ENCODE measurements at regions not wholly inside any gene's neighbourhood (a gene's known extent, or its start where the extent isn't known, plus 50 kb on each side); places are given as distances from the start of the nearest gene placed in this dataset.

DNA sequence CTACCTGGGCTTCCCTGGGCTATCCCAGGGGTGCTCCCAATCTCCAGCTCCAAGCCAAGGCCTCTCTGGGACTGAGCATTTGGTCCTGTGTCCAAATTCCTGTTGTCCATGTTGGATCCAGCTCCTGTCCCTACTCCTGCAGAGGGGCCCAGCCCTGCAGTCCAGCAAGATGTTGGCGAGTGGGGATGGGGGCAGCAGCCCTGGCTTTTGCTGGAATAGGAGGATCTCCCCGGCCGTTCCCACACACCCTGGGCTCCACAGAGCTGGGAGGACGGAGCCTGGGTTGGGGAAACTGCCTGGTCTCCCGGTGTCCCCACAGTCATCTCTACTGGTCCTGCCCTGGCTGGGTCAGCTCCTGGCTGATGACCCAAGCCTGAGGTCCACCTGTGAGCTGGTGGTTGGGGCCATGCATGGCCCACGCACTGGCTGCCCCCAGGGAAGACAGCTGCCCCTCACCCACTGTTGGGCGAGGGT is 219.6 kb upstream of the C14orf180 start:
- no peaks in the 10 kb centered on the region for H3K9me3 Mint-ChIP-seq (ENCODE audit: low read depth)
- TF ChIP-seq CTCF (IDR thresholded peaks at IDR 0.05), result no peak
- no peak overlapping the region for H3K4me3 Mint-ChIP-seq (ENCODE audit: unreplicated experiment)
- no peak overlapping the region for H3K27ac Mint-ChIP-seq (ENCODE audit: unreplicated experiment)
- no peaks in the 10 kb centered on the region for H3K4me1 Mint-ChIP-seq (ENCODE audit: low read depth)
- H3K27me3 Mint-ChIP-seq (ENCODE audit: low read depth), result peaks cover 5% of the 10 kb centered on the region
- H3K36me3 Mint-ChIP-seq (ENCODE audit: low read depth), result no peaks in the 10 kb centered on the region
- DNase-seq (ENCODE audit: low spot score), result peak; percentile 81

- TF ChIP-seq CTCF (IDR thresholded peaks at IDR 0.05), result no peak
- H3K27ac Mint-ChIP-seq (ENCODE audit: unreplicated experiment), result no peak overlapping the region
- DNase-seq (ENCODE audit: low spot score), result peak; percentile 84
- H3K4me3 Mint-ChIP-seq (ENCODE audit: unreplicated experiment), result no peak overlapping the region
- H3K27me3 Mint-ChIP-seq (ENCODE audit: low read depth), result peaks cover 5% of the 10 kb centered on the region
- no peaks in the 10 kb centered on the region for H3K4me1 Mint-ChIP-seq (ENCODE audit: low read depth)
- H3K36me3 Mint-ChIP-seq (ENCODE audit: low read depth), result no peaks in the 10 kb centered on the region
- no peaks in the 10 kb centered on the region for H3K9me3 Mint-ChIP-seq (ENCODE audit: low read depth)
These were observed 219.1 kb upstream of the C14orf180 start for GRCh38 chr14:104360501-104360900.

- H3K4me1 Mint-ChIP-seq (ENCODE audit: low read depth), result no peaks in the 10 kb centered on the region
- no peak overlapping the region for H3K4me3 Mint-ChIP-seq (ENCODE audit: unreplicated experiment)
- no peaks in the 10 kb centered on the region for H3K36me3 Mint-ChIP-seq (ENCODE audit: low read depth)
- no peak for TF ChIP-seq CTCF (IDR thresholded peaks at IDR 0.05)
- DNase-seq (ENCODE audit: low spot score), result no peak
- no peak overlapping the region for H3K27ac Mint-ChIP-seq (ENCODE audit: unreplicated experiment)
- peaks cover 7% of the 10 kb centered on the region for H3K27me3 Mint-ChIP-seq (ENCODE audit: low read depth)
- H3K9me3 Mint-ChIP-seq (ENCODE audit: low read depth), result no peaks in the 10 kb centered on the region
These were observed 218.4 kb upstream of the C14orf180 start for GRCh38 chr14:104361101-104361591.

DNA sequence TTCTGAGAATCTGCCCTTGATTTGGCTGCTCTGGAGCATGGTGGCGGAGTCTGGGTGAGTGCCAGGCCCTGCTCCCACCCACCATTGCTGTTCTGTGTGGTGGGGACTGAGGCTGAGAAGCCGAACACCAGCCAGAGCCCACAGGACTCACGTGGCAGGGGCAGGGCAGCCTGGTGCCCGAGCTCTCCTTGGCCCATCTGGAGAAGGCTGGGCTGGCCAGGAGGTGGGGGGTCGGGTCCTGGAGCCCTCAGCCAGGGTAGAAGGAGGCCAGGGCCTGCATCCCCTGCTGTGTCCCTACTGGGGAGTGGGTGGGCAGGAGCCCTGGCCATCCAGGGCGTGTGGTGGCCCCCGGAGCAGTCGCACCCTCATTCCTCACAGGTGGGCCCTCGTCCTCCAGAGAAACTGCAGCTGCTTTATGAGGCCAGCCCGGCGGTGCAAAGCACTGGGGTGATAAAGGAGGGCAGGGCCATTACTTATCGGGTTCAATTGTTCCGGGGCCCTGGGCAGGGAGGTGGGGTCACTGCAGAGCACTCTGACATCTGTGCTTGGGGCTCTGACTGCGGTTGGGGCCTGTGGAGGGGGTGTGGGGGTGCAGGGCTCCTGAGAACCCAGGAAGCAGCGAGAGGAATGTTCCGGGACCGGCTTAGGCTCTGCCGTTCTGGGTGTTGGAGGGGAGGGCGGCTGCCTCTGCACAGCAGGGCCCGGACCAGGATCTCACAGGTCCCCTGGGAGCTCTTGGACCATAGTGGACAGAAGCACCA is 217.5 kb upstream of the C14orf180 start:
- no peaks in the 10 kb centered on the region for H3K36me3 Mint-ChIP-seq (ENCODE audit: low read depth)
- H3K27me3 Mint-ChIP-seq (ENCODE audit: low read depth), result peaks cover 7% of the 10 kb centered on the region
- no peak for TF ChIP-seq CTCF (IDR thresholded peaks at IDR 0.05)
- no peaks in the 10 kb centered on the region for H3K4me1 Mint-ChIP-seq (ENCODE audit: low read depth)
- no peak overlapping the region for H3K4me3 Mint-ChIP-seq (ENCODE audit: unreplicated experiment)
- no peak overlapping the region for H3K27ac Mint-ChIP-seq (ENCODE audit: unreplicated experiment)
- no peaks in the 10 kb centered on the region for H3K9me3 Mint-ChIP-seq (ENCODE audit: low read depth)
- peak; percentile 66 for DNase-seq (ENCODE audit: low spot score)

DNA sequence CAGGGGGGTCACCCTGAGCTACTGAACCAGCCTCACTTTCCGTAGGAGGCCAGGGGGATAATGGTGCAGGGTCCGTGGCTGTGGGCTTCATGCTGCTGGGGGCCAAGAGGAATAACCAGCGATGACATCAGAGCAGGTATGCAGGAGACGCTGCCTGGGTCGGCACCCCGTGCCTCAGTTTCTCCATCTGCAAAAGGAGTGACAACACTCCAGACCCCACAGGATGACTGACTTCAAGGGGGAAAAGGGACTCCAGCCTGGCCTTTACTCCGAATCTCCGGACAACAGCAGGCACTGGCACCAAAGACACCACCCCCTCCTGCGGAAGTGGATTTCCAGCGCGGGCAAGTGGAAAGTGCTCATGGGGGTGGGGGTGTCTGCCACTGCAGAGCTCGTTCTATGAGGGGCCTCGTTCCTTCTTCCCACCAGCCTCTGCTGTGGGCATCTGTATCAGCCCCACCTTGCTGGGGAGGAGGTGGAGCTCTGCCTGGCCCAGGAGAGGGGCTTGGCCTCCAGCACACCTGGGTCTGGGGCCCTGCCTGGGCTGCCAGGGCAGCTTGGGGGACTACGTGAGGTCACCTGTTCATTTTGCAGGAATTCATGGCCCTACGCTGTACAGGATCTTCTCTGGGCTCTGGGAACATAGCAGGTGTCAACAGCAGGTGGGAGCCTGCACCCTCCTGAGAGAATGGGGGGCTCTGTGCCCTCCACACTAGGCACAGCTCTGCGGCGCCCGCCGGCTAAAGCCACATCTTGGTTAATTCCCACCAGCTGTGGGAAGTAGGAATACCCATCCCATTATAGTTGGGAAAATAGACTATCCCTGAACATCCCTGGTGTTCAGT is 216.6 kb upstream of the C14orf180 start:
- H3K4me3 Mint-ChIP-seq (ENCODE audit: unreplicated experiment), result no peak overlapping the region
- H3K27me3 Mint-ChIP-seq (ENCODE audit: low read depth), result peaks cover 9% of the 10 kb centered on the region
- H3K27ac Mint-ChIP-seq (ENCODE audit: unreplicated experiment), result no peak overlapping the region
- H3K4me1 Mint-ChIP-seq (ENCODE audit: low read depth), result no peaks in the 10 kb centered on the region
- no peaks in the 10 kb centered on the region for H3K36me3 Mint-ChIP-seq (ENCODE audit: low read depth)
- no peak for TF ChIP-seq CTCF (IDR thresholded peaks at IDR 0.05)
- DNase-seq (ENCODE audit: low spot score), result peak; percentile 74
- no peaks in the 10 kb centered on the region for H3K9me3 Mint-ChIP-seq (ENCODE audit: low read depth)

All from chondrocyte (in vitro differentiated cells).